Stimulated activated CD4-positive, alpha-beta T cell treated with anti-CD3 and anti-CD28 coated beads, Interleukin-1b, Interleukin-23, amount 100 ng/mL, for 4 hours (primary cell): ENCODE measurements at regions not wholly inside any gene's neighbourhood (a gene's known extent, or its start where the extent isn't known, plus 50 kb on each side); places are given as distances from the start of the nearest gene placed in this dataset.

ENCODE experiments used
- DNase-seq, 2 donors: peaks; one replicate each; pipeline ENCODE4 v3.0.0-alpha.2; 2020; ENCODE audit warnings: low read depth in 2 of 2

- no peak for DNase-seq
Observed at GRCh38 chr9:135219676-135220600, 132.5 kb downstream of the OLFM1 start.

GRCh38 chr9:135220601-135221575 is 133.4 kb downstream of the OLFM1 start:
- DNase-seq, result no peak

GRCh38 chr9:135221576-135221950 is 134.1 kb downstream of the OLFM1 start:
- no peak for DNase-seq

GRCh38 chr9:135221951-135222631 is 134.6 kb downstream of the OLFM1 start:
- no peak for DNase-seq

GRCh38 chr9:135222881-135223760 is 135.7 kb downstream of the OLFM1 start:
- DNase-seq, result no peak

GRCh38 chr9:135223831-135224230 is 136.4 kb downstream of the OLFM1 start:
- no peak for DNase-seq

GRCh38 chr9:135224286-135224877 is 136.9 kb downstream of the OLFM1 start:
- DNase-seq, result no peak

GRCh38 chr9:135224921-135225541 is 137.6 kb downstream of the OLFM1 start:
- no peak for DNase-seq

GRCh38 chr9:135225619-135226228 is 138.3 kb downstream of the OLFM1 start:
- no peak for DNase-seq

GRCh38 chr9:135226369-135227050 is 139.0 kb downstream of the OLFM1 start:
- DNase-seq, result no peak

- no peak for DNase-seq
Observed at GRCh38 chr9:135227641-135228251, 140.3 kb downstream of the OLFM1 start.

GRCh38 chr9:135228345-135228982 is 141.0 kb downstream of the OLFM1 start:
- DNase-seq, result no peak

- no peak for DNase-seq
Observed at GRCh38 chr9:135228983-135229625, 141.6 kb downstream of the OLFM1 start.

GRCh38 chr9:135229701-135230385 is 142.4 kb downstream of the OLFM1 start:
- no peak for DNase-seq

- no peak for DNase-seq
Observed at GRCh38 chr9:135230386-135230765, 142.9 kb downstream of the OLFM1 start.

GRCh38 chr9:135230817-135231520 is 143.5 kb downstream of the OLFM1 start:
- no peak for DNase-seq
